IPS-NIHi7 (cell line): ENCODE measurements at regions not wholly inside any gene's neighbourhood (a gene's known extent, or its start where the extent isn't known, plus 50 kb on each side); places are given as distances from the start of the nearest gene placed in this dataset.

ENCODE experiments used
- DNase-seq: peaks from one replicate; pipeline ENCODE4 v3.0.0; 2012; ENCODE audit warnings: mixed read lengths; ENCODE audit errors: extremely low spot score

GRCh38 chr10:131774681-131775085, 126.1 kb upstream of the PPP2R2D start:
- no peak for DNase-seq

- peak; percentile 51 for DNase-seq
These were observed 125.4 kb upstream of the PPP2R2D start for GRCh38 chr10:131775433-131775832.

- DNase-seq, result no peak
These were observed 125.0 kb upstream of the PPP2R2D start for GRCh38 chr10:131775833-131776232.

- DNase-seq, result no peak
These were observed 124.3 kb upstream of the PPP2R2D start for GRCh38 chr10:131776496-131776895.

- DNase-seq, result no peak
These were observed 123.6 kb upstream of the PPP2R2D start for GRCh38 chr10:131777162-131777561.

GRCh38 chr10:131777921-131778320, 122.9 kb upstream of the PPP2R2D start:
- DNase-seq, result no peak

- no peak for DNase-seq
These were observed 122.4 kb upstream of the PPP2R2D start for GRCh38 chr10:131778385-131778784.

- DNase-seq, result no peak
These were observed 122.0 kb upstream of the PPP2R2D start for GRCh38 chr10:131778842-131779241.

- DNase-seq, result no peak
These were observed 121.0 kb upstream of the PPP2R2D start for GRCh38 chr10:131779661-131780394.

- no peak for DNase-seq
These were observed 119.7 kb upstream of the PPP2R2D start for GRCh38 chr10:131781076-131781475.

- no peak for DNase-seq
These were observed 119.0 kb upstream of the PPP2R2D start for GRCh38 chr10:131781791-131782190.

GRCh38 chr10:131784363-131785120, 116.3 kb upstream of the PPP2R2D start:
- DNase-seq, result no peak

GRCh38 chr10:131785121-131785460, 115.7 kb upstream of the PPP2R2D start:
- no peak for DNase-seq

- DNase-seq, result no peak
These were observed 113.8 kb upstream of the PPP2R2D start for GRCh38 chr10:131786756-131787605.

- no peak for DNase-seq
These were observed 112.8 kb upstream of the PPP2R2D start for GRCh38 chr10:131787961-131788360.

GRCh38 chr10:131788386-131788785, 112.4 kb upstream of the PPP2R2D start:
- DNase-seq, result peak; percentile 71

- no peak for DNase-seq
These were observed 111.3 kb upstream of the PPP2R2D start for GRCh38 chr10:131789516-131789915.

- no peak for DNase-seq
These were observed 110.8 kb upstream of the PPP2R2D start for GRCh38 chr10:131790021-131790420.

- no peak for DNase-seq
These were observed 108.7 kb upstream of the PPP2R2D start for GRCh38 chr10:131792011-131792651.

GRCh38 chr10:131792809-131793208, 108.0 kb upstream of the PPP2R2D start:
- DNase-seq, result no peak

- DNase-seq, result no peak
These were observed 105.0 kb upstream of the PPP2R2D start for GRCh38 chr10:131795761-131796160.

- DNase-seq, result no peak
These were observed 103.2 kb upstream of the PPP2R2D start for GRCh38 chr10:131797626-131798025.
